Bronchial epithelial cell (primary cell): ENCODE measurements at regions not wholly inside any gene's neighbourhood (a gene's known extent, or its start where the extent isn't known, plus 50 kb on each side); places are given as distances from the start of the nearest gene placed in this dataset.

ENCODE experiments used
- DNase-seq: peaks from one replicate; pipeline ENCODE4 v3.0.0-alpha.2; 2010; ENCODE audit warnings: low read depth
- FAIRE-seq: peaks from 2 replicates; lab custom pipeline; 2011; peaks lifted over from hg19 to GRCh38; lab: Jason Lieb, UNC
- H3K27me3 ChIP-seq: 2 replicates; pipeline ENCODE4 v1.5.1; 2011; ENCODE audit warnings: low read length; ENCODE audit not compliant: control insufficient read depth, insufficient read depth
- H3K36me3 ChIP-seq: 2 replicates; pipeline ENCODE4 v1.5.1; 2011; ENCODE audit warnings: low read length; ENCODE audit not compliant: control insufficient read depth, insufficient read depth
- H3K4me3 ChIP-seq: 2 replicates; pipeline ENCODE4 v1.5.1; 2011; ENCODE audit warnings: mild to moderate bottlenecking, low read depth, low read length, control low read depth
- TF ChIP-seq, protein P1 (sequence below): IDR thresholded peaks from 2 replicates; pipeline ENCODE4 v1.5.1; 2011; ENCODE audit warnings: mild to moderate bottlenecking, moderate library complexity, low read length, control low read depth, inconsistent platforms; ENCODE audit not compliant: insufficient read depth, severe bottlenecking

DNA sequence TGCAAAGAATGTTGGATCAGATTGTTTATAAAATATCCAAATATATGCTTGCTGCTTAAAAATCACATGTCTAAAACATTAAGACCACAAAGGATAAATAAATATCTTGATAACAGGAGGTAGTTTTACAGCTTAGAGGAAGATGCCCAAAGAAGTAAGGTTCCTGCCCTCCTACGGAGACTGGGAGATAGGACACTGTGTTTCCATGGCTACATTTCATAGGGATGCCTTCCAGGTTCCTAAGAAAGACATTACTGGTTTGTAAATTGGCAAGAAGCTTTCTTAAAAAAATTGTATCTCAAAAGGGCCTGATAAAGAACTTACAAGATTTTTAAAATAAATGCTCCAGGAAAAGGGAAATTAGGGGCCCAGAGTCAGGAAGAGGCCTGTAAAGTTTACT is 437.2 kb downstream of the HINT1 start:
- Histone ChIP-seq H3K36me3 (no peaks in the 10 kb centered on the region), H3K4me3 (no peak overlapping the region), H3K27me3 (no peaks in the 10 kb centered on the region)
- DNase-seq (no peak), FAIRE-seq (no peak)
- TF ChIP-seq, protein P1, sequence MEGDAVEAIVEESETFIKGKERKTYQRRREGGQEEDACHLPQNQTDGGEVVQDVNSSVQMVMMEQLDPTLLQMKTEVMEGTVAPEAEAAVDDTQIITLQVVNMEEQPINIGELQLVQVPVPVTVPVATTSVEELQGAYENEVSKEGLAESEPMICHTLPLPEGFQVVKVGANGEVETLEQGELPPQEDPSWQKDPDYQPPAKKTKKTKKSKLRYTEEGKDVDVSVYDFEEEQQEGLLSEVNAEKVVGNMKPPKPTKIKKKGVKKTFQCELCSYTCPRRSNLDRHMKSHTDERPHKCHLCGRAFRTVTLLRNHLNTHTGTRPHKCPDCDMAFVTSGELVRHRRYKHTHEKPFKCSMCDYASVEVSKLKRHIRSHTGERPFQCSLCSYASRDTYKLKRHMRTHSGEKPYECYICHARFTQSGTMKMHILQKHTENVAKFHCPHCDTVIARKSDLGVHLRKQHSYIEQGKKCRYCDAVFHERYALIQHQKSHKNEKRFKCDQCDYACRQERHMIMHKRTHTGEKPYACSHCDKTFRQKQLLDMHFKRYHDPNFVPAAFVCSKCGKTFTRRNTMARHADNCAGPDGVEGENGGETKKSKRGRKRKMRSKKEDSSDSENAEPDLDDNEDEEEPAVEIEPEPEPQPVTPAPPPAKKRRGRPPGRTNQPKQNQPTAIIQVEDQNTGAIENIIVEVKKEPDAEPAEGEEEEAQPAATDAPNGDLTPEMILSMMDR = no peak

DNA sequence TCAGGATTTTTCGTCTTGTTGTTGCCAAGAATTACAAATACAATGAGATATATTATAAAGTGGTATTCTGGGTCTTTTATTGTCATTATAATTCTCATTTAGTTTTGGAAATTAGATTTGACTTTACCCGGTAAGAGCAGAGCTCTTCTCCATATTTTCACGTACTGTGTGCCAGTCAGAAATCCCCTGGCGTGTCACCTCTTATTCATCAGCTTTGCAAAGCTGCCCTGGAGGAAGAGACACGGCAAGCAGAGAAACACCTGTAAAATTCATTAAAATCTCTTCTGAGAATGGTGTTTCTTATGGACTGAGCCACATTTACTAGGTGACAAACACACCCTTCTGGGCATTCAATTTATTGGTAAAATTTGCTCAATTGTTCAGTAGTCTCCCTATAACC is 440.4 kb downstream of the HINT1 start:
- DNase-seq = peak; percentile 56
- TF ChIP-seq, protein P1 = no peak
- Histone ChIP-seq H3K27me3 (no peaks in the 10 kb centered on the region), H3K36me3 (no peaks in the 10 kb centered on the region), H3K4me3 (no peak overlapping the region)
- no peak for FAIRE-seq

GRCh38 chr5:130720355-130720754 is 444.7 kb downstream of the HINT1 start:
- no peak overlapping the region for H3K4me3 ChIP-seq
- no peaks in the 10 kb centered on the region for H3K36me3 ChIP-seq
- FAIRE-seq (no peak), DNase-seq (peak; percentile 65)
- TF ChIP-seq, protein P1 = peak; percentile 55
- H3K27me3 ChIP-seq = no peaks in the 10 kb centered on the region

GRCh38 chr5:130715541-130715940 is 449.5 kb downstream of the HINT1 start:
- Histone ChIP-seq H3K27me3 (no peaks in the 10 kb centered on the region), H3K4me3 (no peak overlapping the region), H3K36me3 (no peaks in the 10 kb centered on the region)
- peak; percentile 27 for DNase-seq
- no peak for FAIRE-seq
- TF ChIP-seq, protein P1 = no peak

GRCh38 chr5:130714200-130714599 is 450.9 kb downstream of the HINT1 start:
- no peak for DNase-seq
- Histone ChIP-seq H3K4me3 (no peak overlapping the region), H3K36me3 (no peaks in the 10 kb centered on the region), H3K27me3 (no peaks in the 10 kb centered on the region)
- no peak for FAIRE-seq
- TF ChIP-seq, protein P1 = no peak

- H3K4me3 ChIP-seq = no peak overlapping the region
- no peak for FAIRE-seq
- no peaks in the 10 kb centered on the region for H3K36me3 ChIP-seq
- TF ChIP-seq, protein P1 = no peak
- no peak for DNase-seq
- no peaks in the 10 kb centered on the region for H3K27me3 ChIP-seq
These were observed 452.7 kb downstream of the HINT1 start for GRCh38 chr5:130712324-130712723.
